GM20000 (cell line): ENCODE measurements at regions not wholly inside any gene's neighbourhood (a gene's known extent, or its start where the extent isn't known, plus 50 kb on each side); places are given as distances from the start of the nearest gene placed in this dataset.

ENCODE experiments used
- DNase-seq: peaks from one replicate; pipeline ENCODE4 v3.0.0; 2012; ENCODE audit warnings: low spot score
- TF ChIP-seq, protein P1 (sequence below): IDR thresholded peaks from 2 replicates; pipeline ENCODE4 v1.5.1; 2012; ENCODE audit warnings: mild to moderate bottlenecking, control low read depth; ENCODE audit errors: extremely low read depth, missing control alignments

DNA sequence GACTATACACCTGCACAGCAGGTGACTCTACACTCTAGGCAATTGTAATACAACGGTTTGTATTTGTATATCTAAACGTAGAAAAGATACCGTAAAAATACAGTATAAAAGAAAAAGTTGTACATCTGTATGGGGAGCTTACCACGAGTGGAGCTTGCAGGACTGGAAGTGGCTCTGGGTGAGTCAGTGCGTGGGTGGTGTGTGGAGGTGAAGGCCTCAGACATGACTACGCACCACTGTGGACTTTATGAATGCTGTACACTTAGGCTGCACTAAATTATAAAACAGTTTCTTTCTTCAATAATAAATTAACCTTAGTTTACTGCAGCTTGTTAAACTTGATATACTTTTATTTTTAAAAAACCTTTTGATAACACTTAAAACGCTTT is 85.0 kb upstream of the FAT1 start:
- TF ChIP-seq, protein P1, sequence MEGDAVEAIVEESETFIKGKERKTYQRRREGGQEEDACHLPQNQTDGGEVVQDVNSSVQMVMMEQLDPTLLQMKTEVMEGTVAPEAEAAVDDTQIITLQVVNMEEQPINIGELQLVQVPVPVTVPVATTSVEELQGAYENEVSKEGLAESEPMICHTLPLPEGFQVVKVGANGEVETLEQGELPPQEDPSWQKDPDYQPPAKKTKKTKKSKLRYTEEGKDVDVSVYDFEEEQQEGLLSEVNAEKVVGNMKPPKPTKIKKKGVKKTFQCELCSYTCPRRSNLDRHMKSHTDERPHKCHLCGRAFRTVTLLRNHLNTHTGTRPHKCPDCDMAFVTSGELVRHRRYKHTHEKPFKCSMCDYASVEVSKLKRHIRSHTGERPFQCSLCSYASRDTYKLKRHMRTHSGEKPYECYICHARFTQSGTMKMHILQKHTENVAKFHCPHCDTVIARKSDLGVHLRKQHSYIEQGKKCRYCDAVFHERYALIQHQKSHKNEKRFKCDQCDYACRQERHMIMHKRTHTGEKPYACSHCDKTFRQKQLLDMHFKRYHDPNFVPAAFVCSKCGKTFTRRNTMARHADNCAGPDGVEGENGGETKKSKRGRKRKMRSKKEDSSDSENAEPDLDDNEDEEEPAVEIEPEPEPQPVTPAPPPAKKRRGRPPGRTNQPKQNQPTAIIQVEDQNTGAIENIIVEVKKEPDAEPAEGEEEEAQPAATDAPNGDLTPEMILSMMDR = no peak
- no peak for DNase-seq

DNA sequence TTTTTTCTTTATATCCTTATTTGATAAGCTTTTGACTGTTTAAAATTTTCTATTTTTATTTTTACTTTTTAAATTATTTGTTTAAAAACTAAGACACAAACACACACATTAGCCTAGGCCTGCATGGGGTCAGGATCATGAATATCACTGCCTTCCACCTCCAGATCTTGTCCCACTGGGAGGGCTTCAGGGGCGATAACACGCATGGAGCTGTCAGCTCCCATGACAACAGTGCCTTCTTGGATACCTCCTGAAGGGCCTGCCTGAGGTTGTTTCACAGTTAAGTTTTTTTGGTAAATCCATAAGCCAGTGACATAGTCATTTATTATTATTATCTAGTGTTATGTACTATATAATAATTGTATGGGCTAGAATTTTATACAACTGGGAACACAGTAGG is 85.4 kb upstream of the FAT1 start:
- TF ChIP-seq, protein P1 = no peak
- no peak for DNase-seq

DNA sequence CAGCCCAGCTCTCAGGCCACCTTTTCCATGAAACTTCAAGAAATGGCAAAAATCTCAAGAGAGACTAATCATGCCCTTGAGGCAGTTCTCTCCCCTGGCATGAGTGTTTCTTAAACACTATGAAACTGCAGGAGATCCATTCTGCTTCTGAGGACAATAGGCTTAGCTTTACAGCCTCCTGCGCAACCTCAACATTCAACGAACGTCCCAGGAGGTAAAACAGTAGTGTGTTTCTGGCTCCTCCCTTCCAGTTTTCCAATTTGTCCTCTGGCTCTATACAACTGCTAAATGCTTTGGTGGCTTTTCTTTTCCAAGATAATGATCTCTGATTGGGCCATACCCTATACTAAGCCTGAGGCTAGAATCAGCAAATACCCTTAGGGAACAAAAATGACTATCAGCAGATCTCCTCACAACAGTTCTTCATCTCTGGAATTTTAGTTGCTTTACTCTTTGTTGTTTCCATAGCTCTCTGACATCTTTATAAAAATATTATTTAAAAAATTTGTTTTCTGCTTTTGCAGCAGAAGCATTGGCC is 87.0 kb upstream of the FAT1 start:
- DNase-seq = no peak
- TF ChIP-seq, protein P1 = no peak

DNA sequence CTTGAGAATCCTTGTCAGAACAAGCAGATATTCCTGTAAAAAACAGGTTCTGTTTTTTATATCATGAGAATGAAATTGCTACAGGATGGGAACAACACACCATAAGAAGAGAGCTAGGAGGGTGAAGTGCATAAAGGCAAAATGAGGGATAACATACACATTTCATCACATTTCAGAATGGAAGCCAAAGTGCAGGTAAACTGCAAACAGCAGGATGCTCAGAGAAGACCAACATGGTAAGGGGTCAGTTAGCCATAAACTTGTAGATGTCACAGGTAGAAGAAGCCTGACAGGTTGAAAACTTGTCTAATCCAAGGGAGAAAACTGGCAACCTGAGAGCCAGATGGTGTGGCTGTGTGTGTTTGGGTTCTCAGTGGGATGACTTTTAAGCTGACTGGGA is 88.9 kb upstream of the FAT1 start:
- TF ChIP-seq, protein P1 = no peak
- DNase-seq = no peak

DNA sequence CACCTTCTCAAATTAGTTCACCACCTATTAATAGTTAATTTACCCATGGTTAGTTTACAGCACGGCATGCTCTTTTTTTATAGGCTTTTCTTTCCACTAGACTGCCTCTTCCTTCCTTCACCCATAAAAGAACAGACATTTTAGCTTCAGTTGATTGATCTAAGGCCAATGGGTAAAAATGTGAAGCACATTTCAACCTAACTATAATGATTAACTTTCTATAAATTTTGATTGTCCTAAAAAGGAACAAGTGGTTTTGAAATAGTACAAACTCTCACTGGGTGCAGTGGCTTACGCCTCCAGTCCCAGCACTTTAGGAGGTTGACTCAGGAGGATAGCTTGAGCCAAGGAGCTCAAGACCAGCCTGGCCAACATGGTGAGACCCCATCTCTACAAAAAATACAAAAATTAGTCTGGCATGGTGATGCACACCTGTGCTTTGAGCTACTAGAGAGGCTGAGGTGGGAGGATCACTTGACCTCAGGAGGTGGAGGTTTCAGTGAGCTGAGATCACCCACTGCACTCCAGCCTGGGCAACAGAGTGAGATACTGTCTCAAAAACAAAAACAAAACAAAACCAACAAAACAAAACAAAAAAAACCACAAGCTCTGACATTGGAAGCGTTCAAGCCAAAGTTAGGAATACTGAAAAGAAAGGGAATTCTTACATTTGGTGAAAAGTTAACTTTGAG is 89.9 kb upstream of the FAT1 start:
- TF ChIP-seq, protein P1 = no peak
- DNase-seq = no peak

DNA sequence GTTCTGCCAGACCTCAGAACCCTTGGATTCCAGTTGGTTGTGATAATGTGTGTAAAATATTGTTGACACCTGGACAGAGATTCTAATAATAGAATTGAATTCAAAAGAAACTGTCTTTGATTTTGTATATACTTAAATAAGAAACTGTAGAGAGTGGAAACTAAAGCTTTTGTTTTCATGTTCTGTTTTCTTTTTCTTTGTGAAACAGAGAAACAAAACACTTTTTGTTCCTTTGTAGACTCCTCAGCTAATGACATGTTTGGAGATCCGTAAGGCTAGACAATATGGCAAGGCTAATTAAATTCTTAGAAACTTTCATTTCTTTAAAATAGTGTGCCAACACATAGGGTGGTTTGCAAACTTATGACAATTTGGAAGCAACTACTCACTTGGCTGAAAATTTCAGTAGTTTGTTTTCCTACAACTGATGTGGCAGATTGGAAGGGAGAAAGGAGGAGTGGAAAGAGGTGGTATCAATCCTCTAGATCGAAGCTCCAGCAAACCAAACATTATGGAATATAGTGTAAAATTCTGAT is 90.9 kb upstream of the FAT1 start:
- DNase-seq = no peak
- TF ChIP-seq, protein P1 = no peak

DNA sequence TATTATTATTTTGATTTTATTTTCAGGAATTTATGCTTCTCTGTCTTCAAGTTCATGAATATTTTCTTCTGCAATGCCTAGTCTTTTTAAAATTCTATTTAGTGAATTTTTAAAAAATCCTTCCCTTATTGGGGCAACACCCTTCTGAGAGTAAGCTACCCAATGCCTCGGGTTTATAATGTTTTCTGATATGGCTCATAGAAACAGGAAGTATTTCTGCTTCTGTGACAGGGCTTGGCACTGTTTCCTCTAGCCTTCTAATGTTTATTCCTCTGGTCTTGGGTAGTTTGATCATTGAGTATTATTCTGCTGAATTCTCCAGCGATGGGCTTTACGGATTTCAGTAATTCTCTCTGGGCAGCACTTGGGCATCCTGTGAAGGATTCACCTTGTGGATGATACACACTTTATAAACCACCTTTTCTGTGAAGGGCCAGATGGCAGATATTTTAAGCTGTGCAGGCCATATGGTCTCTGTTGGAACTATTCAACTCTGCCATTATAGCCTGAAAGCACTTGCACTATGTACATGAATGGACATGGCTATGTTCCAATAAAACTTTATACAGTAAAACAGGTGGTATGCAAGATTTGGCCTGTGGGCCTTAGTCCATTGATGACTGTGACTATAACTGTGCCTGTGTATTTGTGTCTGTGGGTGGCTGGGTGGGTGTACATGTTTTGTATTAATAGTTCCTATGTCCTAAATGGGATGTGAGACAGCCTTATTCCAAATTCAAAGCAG is 95.9 kb upstream of the FAT1 start:
- no peak for DNase-seq
- TF ChIP-seq, protein P1 = no peak
